ENCODE measurements at regions not wholly inside any gene's neighbourhood (a gene's known extent, or its start where the extent isn't known, plus 50 kb on each side); places are given as distances from the start of the nearest gene placed in this dataset.

DNA sequence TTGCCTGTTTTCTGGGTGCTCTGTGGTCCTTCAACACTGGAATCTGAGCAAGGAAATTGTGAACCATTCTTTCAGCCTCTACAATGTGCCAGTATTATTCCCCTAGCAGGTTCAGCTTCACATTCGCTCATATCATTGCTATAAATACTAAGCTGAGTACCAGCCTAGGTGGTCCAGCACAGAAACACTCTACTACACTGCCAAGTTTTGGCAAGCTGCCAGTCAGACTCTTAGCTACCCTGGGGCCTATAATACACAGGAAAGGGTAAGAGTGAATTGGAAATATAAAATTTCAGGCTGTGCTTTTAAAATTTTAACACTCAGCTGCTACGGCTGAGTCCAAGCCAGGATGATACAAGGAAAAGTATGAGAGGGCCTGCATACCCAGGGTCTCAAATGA is 49.9 kb upstream of the PPP1R3A start:
- intact Hi-C loops (cut with DNase I; ENCODE audit: low total_unique reads), result no loop called here
- WGBS, 2 donors, result 20 to 29% methylated on average over 2 of the region's 2 CpGs
- TF ChIP-seq POLR2A (IDR thresholded peaks at IDR 0.05), result no peak
- TF ChIP-seq, protein P1, sequence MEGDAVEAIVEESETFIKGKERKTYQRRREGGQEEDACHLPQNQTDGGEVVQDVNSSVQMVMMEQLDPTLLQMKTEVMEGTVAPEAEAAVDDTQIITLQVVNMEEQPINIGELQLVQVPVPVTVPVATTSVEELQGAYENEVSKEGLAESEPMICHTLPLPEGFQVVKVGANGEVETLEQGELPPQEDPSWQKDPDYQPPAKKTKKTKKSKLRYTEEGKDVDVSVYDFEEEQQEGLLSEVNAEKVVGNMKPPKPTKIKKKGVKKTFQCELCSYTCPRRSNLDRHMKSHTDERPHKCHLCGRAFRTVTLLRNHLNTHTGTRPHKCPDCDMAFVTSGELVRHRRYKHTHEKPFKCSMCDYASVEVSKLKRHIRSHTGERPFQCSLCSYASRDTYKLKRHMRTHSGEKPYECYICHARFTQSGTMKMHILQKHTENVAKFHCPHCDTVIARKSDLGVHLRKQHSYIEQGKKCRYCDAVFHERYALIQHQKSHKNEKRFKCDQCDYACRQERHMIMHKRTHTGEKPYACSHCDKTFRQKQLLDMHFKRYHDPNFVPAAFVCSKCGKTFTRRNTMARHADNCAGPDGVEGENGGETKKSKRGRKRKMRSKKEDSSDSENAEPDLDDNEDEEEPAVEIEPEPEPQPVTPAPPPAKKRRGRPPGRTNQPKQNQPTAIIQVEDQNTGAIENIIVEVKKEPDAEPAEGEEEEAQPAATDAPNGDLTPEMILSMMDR (IDR thresholded peaks at IDR 0.05), result no peak
- no peak overlapping the region for H3K4me3 ChIP-seq (ENCODE audit: low read depth, poor library complexity, severe bottlenecking)
- DNase-seq (ENCODE audit: low spot score in 2 of 2), result no peak
